ENCODE measurements at regions not wholly inside any gene's neighbourhood (a gene's known extent, or its start where the extent isn't known, plus 50 kb on each side); places are given as distances from the start of the nearest gene placed in this dataset.

DNA sequence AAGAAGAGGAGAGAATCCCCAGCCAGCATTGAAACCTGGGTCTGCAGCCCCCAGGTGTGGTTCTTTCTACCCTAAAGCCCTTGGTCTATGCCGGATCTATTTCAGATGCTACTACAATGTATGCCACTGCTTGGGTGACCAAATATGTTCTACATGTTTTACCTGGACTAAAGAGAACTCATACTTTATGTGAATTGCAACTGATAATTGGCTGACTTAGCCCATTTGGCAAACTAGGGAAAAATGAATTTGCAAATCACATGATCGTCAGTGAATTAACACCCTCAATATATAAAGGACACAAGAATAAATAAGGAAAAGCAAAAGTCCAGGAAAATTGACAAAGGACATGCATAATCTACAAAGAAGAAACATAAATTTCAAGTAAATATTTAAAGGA is 308.8 kb upstream of the IRX2 start (continued):
- TF ChIP-seq, protein P1, sequence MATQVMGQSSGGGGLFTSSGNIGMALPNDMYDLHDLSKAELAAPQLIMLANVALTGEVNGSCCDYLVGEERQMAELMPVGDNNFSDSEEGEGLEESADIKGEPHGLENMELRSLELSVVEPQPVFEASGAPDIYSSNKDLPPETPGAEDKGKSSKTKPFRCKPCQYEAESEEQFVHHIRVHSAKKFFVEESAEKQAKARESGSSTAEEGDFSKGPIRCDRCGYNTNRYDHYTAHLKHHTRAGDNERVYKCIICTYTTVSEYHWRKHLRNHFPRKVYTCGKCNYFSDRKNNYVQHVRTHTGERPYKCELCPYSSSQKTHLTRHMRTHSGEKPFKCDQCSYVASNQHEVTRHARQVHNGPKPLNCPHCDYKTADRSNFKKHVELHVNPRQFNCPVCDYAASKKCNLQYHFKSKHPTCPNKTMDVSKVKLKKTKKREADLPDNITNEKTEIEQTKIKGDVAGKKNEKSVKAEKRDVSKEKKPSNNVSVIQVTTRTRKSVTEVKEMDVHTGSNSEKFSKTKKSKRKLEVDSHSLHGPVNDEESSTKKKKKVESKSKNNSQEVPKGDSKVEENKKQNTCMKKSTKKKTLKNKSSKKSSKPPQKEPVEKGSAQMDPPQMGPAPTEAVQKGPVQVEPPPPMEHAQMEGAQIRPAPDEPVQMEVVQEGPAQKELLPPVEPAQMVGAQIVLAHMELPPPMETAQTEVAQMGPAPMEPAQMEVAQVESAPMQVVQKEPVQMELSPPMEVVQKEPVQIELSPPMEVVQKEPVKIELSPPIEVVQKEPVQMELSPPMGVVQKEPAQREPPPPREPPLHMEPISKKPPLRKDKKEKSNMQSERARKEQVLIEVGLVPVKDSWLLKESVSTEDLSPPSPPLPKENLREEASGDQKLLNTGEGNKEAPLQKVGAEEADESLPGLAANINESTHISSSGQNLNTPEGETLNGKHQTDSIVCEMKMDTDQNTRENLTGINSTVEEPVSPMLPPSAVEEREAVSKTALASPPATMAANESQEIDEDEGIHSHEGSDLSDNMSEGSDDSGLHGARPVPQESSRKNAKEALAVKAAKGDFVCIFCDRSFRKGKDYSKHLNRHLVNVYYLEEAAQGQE (IDR thresholded peaks at IDR 0.05; ENCODE audit: unreplicated experiment): no peak
- no peak for TF ChIP-seq EZH2 (IDR thresholded peaks at IDR 0.05; ENCODE audit: low read depth, unreplicated experiment)
- TF ChIP-seq EZH2phosphoT487 (IDR thresholded peaks at IDR 0.05; ENCODE audit: unreplicated experiment): no peak
- TF ChIP-seq, protein P2, sequence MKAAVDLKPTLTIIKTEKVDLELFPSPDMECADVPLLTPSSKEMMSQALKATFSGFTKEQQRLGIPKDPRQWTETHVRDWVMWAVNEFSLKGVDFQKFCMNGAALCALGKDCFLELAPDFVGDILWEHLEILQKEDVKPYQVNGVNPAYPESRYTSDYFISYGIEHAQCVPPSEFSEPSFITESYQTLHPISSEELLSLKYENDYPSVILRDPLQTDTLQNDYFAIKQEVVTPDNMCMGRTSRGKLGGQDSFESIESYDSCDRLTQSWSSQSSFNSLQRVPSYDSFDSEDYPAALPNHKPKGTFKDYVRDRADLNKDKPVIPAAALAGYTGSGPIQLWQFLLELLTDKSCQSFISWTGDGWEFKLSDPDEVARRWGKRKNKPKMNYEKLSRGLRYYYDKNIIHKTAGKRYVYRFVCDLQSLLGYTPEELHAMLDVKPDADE (IDR thresholded peaks at IDR 0.05): no peak
- TF ChIP-seq JUNB (IDR thresholded peaks at IDR 0.05; ENCODE audit: unreplicated experiment): no peak
- TF ChIP-seq POLR2AphosphoS5 (IDR thresholded peaks at IDR 0.05; ENCODE audit: low read depth): no peak
- TF ChIP-seq, protein P3, sequence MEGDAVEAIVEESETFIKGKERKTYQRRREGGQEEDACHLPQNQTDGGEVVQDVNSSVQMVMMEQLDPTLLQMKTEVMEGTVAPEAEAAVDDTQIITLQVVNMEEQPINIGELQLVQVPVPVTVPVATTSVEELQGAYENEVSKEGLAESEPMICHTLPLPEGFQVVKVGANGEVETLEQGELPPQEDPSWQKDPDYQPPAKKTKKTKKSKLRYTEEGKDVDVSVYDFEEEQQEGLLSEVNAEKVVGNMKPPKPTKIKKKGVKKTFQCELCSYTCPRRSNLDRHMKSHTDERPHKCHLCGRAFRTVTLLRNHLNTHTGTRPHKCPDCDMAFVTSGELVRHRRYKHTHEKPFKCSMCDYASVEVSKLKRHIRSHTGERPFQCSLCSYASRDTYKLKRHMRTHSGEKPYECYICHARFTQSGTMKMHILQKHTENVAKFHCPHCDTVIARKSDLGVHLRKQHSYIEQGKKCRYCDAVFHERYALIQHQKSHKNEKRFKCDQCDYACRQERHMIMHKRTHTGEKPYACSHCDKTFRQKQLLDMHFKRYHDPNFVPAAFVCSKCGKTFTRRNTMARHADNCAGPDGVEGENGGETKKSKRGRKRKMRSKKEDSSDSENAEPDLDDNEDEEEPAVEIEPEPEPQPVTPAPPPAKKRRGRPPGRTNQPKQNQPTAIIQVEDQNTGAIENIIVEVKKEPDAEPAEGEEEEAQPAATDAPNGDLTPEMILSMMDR (conservative IDR thresholded peaks at IDR 0.05; ENCODE audit: low read depth in 2 of 2): no peak

DNA sequence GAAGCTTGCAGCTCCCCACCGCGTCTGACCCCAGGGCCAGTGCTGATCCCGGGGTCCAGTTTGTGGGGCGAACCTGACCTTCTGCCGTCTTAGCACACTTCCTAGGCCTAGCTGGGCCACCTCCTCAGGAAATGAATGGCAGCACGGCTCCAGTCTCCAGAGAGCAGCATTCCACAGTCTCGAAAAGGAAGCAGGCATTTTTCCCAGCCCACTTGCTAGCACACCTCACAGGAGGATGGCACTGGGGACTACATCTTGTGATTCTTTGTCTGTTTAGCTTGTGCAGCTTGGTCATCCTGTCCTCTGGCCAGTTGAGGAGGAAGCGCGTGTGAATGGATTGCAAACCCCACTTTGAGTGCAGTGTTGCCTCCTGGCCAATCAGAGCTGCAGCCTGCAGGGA is 308.0 kb upstream of the IRX2 start:
- no peaks in the 10 kb centered on the region for H3K79me2 ChIP-seq (replicated peaks; ENCODE audit: insufficient read depth)
- 0 out of 2 replicates have a peak, but pooled peaks cover 4% of the 10 kb centered on the region for H3K9me2 ChIP-seq (ENCODE audit: insufficient read depth)
- H3K36me3 ChIP-seq (ENCODE audit: insufficient read depth): no peaks in the 10 kb centered on the region; the same call in 1 of the 2 replicates
- Mint-ChIP-seq H3K27ac (no peak overlapping the region), H3K27me3 (ENCODE audit: insufficient read depth, low read depth, poor library complexity) (peaks cover 17% of the 10 kb centered on the region), H3K4me3 (no peak overlapping the region), H3K9me3 (peaks cover 24% of the 10 kb centered on the region), H3K36me3 (ENCODE audit: low read depth) (peaks cover 11% of the 10 kb centered on the region; the same call in 2 of the 3 replicates), H3K4me1 (peaks cover 17% of the 10 kb centered on the region)
- peak; percentile 8 for DNase-seq (ENCODE audit: low spot score)
- H3F3A ChIP-seq (replicated peaks; ENCODE audit: low read depth): no peaks in the 10 kb centered on the region
- 0 out of 2 replicates have a peak overlapping the region, but pooled peaks have one; percentile 76 for H2AFZ ChIP-seq
- no peak overlapping the region for H3K4me3 ChIP-seq
- H3K4me2 ChIP-seq: no peak overlapping the region
- no peak for ATAC-seq
- H3K4me1 ChIP-seq (ENCODE audit: insufficient read depth): peaks cover 5% of the 10 kb centered on the region; the same call in 1 of the 2 replicates
- no peak overlapping the region for H3K27ac ChIP-seq (ENCODE audit: low read depth)
- H3K27me3 ChIP-seq (ENCODE audit: insufficient read depth): no peaks in the 10 kb centered on the region
- no peaks in the 10 kb centered on the region for H4K20me1 ChIP-seq (replicated peaks; ENCODE audit: insufficient read depth)
- TF ChIP-seq ZNF331 (CRISPR knock-in tag; IDR thresholded peaks at IDR 0.05; ENCODE audit: low read depth): no peak
- no peak for TF ChIP-seq EZH2phosphoT487 (IDR thresholded peaks at IDR 0.05; ENCODE audit: unreplicated experiment)
- TF ChIP-seq CREB1 (CRISPR knock-in tag; IDR thresholded peaks at IDR 0.05; ENCODE audit: low read depth): no peak
- TF ChIP-seq, protein P4, sequence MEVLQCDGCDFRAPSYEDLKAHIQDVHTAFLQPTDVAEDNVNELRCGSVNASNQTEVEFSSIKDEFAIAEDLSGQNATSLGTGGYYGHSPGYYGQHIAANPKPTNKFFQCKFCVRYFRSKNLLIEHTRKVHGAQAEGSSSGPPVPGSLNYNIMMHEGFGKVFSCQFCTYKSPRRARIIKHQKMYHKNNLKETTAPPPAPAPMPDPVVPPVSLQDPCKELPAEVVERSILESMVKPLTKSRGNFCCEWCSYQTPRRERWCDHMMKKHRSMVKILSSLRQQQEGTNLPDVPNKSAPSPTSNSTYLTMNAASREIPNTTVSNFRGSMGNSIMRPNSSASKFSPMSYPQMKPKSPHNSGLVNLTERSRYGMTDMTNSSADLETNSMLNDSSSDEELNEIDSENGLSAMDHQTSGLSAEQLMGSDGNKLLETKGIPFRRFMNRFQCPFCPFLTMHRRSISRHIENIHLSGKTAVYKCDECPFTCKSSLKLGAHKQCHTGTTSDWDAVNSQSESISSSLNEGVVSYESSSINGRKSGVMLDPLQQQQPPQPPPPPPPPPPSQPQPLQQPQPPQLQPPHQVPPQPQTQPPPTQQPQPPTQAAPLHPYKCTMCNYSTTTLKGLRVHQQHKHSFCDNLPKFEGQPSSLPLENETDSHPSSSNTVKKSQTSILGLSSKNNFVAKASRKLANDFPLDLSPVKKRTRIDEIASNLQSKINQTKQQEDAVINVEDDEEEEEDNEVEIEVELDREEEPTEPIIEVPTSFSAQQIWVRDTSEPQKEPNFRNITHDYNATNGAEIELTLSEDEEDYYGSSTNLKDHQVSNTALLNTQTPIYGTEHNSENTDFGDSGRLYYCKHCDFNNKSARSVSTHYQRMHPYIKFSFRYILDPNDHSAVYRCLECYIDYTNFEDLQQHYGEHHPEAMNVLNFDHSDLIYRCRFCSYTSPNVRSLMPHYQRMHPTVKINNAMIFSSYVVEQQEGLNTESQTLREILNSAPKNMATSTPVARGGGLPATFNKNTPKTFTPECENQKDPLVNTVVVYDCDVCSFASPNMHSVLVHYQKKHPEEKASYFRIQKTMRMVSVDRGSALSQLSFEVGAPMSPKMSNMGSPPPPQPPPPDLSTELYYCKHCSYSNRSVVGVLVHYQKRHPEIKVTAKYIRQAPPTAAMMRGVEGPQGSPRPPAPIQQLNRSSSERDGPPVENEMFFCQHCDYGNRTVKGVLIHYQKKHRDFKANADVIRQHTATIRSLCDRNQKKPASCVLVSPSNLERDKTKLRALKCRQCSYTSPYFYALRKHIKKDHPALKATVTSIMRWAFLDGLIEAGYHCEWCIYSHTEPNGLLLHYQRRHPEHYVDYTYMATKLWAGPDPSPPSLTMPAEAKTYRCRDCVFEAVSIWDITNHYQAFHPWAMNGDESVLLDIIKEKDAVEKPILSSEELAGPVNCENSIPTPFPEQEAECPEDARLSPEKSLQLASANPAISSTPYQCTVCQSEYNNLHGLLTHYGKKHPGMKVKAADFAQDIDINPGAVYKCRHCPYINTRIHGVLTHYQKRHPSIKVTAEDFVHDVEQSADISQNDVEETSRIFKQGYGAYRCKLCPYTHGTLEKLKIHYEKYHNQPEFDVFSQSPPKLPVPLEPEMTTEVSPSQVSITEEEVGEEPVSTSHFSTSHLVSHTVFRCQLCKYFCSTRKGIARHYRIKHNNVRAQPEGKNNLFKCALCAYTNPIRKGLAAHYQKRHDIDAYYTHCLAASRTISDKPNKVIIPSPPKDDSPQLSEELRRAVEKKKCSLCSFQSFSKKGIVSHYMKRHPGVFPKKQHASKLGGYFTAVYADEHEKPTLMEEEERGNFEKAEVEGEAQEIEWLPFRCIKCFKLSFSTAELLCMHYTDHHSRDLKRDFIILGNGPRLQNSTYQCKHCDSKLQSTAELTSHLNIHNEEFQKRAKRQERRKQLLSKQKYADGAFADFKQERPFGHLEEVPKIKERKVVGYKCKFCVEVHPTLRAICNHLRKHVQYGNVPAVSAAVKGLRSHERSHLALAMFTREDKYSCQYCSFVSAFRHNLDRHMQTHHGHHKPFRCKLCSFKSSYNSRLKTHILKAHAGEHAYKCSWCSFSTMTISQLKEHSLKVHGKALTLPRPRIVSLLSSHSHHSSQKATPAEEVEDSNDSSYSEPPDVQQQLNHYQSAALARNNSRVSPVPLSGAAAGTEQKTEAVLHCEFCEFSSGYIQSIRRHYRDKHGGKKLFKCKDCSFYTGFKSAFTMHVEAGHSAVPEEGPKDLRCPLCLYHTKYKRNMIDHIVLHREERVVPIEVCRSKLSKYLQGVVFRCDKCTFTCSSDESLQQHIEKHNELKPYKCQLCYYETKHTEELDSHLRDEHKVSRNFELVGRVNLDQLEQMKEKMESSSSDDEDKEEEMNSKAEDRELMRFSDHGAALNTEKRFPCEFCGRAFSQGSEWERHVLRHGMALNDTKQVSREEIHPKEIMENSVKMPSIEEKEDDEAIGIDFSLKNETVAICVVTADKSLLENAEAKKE (CRISPR knock-in tag; IDR thresholded peaks at IDR 0.05): no peak
- no peak for TF ChIP-seq ZNF114 (CRISPR knock-in tag; IDR thresholded peaks at IDR 0.05)
- TF ChIP-seq STAT1 (IDR thresholded peaks at IDR 0.05; ENCODE audit: unreplicated experiment): no peak
- no peak for TF ChIP-seq NANOG (IDR thresholded peaks at IDR 0.05; ENCODE audit: borderline replicate concordance)
